Transverse colon (tissue), 4 donors: ENCODE measurements at regions not wholly inside any gene's neighbourhood (a gene's known extent, or its start where the extent isn't known, plus 50 kb on each side); places are given as distances from the start of the nearest gene placed in this dataset.

Experiments used
- CTCF ChIP-seq, 5 experiments: fragments of 200-600 bp in 3 of 5; fragments of 450-650 bp in 2 of 5; sonication (generic) in 3 of 5; IDR thresholded peaks; 1 replicate in 2 of 5; 2 replicates in 3 of 5; pipeline ENCODE4 v1.5.1; 2016 to 2017; ENCODE audit warnings: antibody characterized with exemption in 5 of 5, inconsistent platforms in 3 of 5, mild to moderate bottlenecking in 2 of 5, moderate library complexity in 1 of 5
- POLR2A ChIP-seq: fragments of 450-650 bp; IDR thresholded peaks from one replicate; pipeline ENCODE4 v1.6.1; 2016; ENCODE audit warnings: antibody characterized with exemption, mild to moderate bottlenecking, moderate library complexity
- POLR2AphosphoS5 ChIP-seq, 3 donors: sonication (generic); formaldehyde crosslinking; IDR thresholded peaks; one replicate each; pipeline ENCODE4 v1.6.1; 2016; ENCODE audit warnings: antibody characterized with exemption in 3 of 3

DNA sequence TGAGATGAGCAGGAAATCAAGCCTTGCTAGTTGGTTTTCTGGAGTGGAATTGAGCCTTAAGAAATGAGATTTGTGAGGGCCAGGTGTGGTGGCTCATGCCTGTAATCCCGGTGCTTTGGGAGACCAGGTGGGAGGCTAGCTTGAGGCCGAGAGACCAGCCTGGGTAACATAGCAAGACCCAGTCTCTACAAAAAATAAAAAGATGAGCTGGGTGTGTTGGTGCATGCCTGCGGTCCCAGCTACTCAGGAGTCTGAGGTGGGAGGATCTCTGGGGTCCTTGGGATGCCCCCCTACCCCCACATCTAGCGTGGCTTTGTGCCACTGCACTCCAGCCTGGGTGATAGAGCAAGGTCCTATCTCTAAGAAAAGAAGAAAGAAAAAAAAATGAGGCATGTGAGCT lies 104.2 kb upstream of the RTL1 start:
- TF ChIP-seq CTCF (IDR thresholded peaks at IDR 0.05) (no peak), POLR2A (no peak), POLR2AphosphoS5 (IDR thresholded peaks at IDR 0.05) (no peak)
